Panc1 (cell line): ENCODE measurements at regions not wholly inside any gene's neighbourhood (a gene's known extent, or its start where the extent isn't known, plus 50 kb on each side); places are given as distances from the start of the nearest gene placed in this dataset.

Experiments used
- ATAC-seq: fragments of 200-7000 bp; cut with Tn5 transposase; 2 replicates; pipeline ENCODE4 v1.9.1; 2020; ENCODE audit warnings: mild to moderate bottlenecking, moderate library complexity
- BruUV-seq: library from RNA; stranded (reverse); fragments of 400-500 nt; replicated peaks from 2 replicates; lab custom pipeline; 2021; lab: Mats Ljungman, UMichigan
- CTCF ChIA-PET: fragments of 300-600 bp; sonication (Branson Sonifier 250); formaldehyde crosslinking; loops from one replicate; lab custom pipeline; 2022; ENCODE audit warnings: antibody characterized with exemption; lab: Charles Lee
- POLR2A ChIA-PET: fragments of 300-600 bp; sonication (Branson Sonifier 250); formaldehyde crosslinking; loops from one replicate; lab custom pipeline; 2022; ENCODE audit warnings: antibody characterized with exemption; lab: Charles Lee
- DNase-seq: peaks from one replicate; pipeline ENCODE4 v3.0.0-alpha.2; 2010; ENCODE audit warnings: low read depth, low spot score
- H3K27ac ChIP-seq: 2 replicates; pipeline ENCODE4 v1.5.1; 2011; ENCODE audit warnings: mild to moderate bottlenecking, low read length, inconsistent platforms
- H3K27me3 ChIP-seq: fragments of 200-500 bp; sonication (Bioruptor generic); 2 replicates; pipeline ENCODE4 v1.6.0; 2014; ENCODE audit warnings: low read length, inconsistent platforms; ENCODE audit not compliant: control insufficient read depth, insufficient read depth
- H3K36me3 ChIP-seq: fragments of 200-500 bp; sonication (Bioruptor generic); 2 replicates; pipeline ENCODE4 v1.5.1; 2014; ENCODE audit warnings: inconsistent platforms, mild to moderate bottlenecking, low read length, moderate library complexity; ENCODE audit not compliant: control insufficient read depth, insufficient read depth
- H3K4me1 ChIP-seq: 2 replicates; pipeline ENCODE4 v1.5.1; 2011; ENCODE audit warnings: inconsistent platforms, mild to moderate bottlenecking, low read length, moderate library complexity; ENCODE audit not compliant: control insufficient read depth, insufficient read depth
- H3K4me3 ChIP-seq, 2 experiments: 2 replicates each; pipeline ENCODE4 v1.5.1; 2011 to 2012; ENCODE audit warnings: low read depth in 2 of 2, low read length in 2 of 2, mild to moderate bottlenecking in 2 of 2, inconsistent platforms in 1 of 2, moderate library complexity in 1 of 2
- H3K9me3 ChIP-seq: fragments of 200-500 bp; sonication (Bioruptor generic); 2 replicates; pipeline ENCODE4 v1.5.1; 2014; ENCODE audit warnings: low read depth, mild to moderate bottlenecking, inconsistent platforms, low read length, moderate library complexity; ENCODE audit not compliant: control insufficient read depth, insufficient read depth
- POLR2AphosphoS5 ChIP-seq: IDR thresholded peaks from 2 replicates; pipeline ENCODE4 v1.6.1; 2012; ENCODE audit warnings: mild to moderate bottlenecking, low read depth, low read length, moderate library complexity
- SIN3A ChIP-seq: IDR thresholded peaks from 2 replicates; pipeline ENCODE4 v1.6.1; 2012; ENCODE audit warnings: low read depth, mild to moderate bottlenecking, low read length, moderate library complexity, borderline replicate concordance; ENCODE audit not compliant: insufficient read depth
- TCF7L2 ChIP-seq: IDR thresholded peaks from 2 replicates; pipeline ENCODE4 v1.6.1; 2011; ENCODE audit warnings: mild to moderate bottlenecking, low read depth, low read length, inconsistent platforms
- in situ Hi-C: cut with HindIII; loops from 2 replicates; pipeline ENCODE4 v1.10.0; 2016; ENCODE audit warnings: low sequenced_read_pairs, low pct_unique_long_range_greater_than_20kb
- intact Hi-C: fragments of 100-400 bp; cut with micrococcal nuclease; formaldehyde crosslinking; loops from one replicate; pipeline ENCODE4 v1.10.0; 2022; ENCODE audit not compliant: unreplicated experiment
- TF ChIP-seq, protein P1 (sequence below): fragments of 450-650 bp; IDR thresholded peaks from 2 replicates; pipeline ENCODE4 v1.5.1; 2017; ENCODE audit warnings: mild to moderate bottlenecking
- TF ChIP-seq, protein P2 (sequence below), 2 experiments: IDR thresholded peaks; 2 replicates each; pipeline ENCODE4 v1.6.1; 2011 to 2012; ENCODE audit warnings: low read depth in 2 of 2, control low read depth in 1 of 2, low read length in 1 of 2, mild to moderate bottlenecking in 1 of 2, moderate library complexity in 1 of 2; ENCODE audit not compliant: insufficient read depth in 1 of 2

DNA sequence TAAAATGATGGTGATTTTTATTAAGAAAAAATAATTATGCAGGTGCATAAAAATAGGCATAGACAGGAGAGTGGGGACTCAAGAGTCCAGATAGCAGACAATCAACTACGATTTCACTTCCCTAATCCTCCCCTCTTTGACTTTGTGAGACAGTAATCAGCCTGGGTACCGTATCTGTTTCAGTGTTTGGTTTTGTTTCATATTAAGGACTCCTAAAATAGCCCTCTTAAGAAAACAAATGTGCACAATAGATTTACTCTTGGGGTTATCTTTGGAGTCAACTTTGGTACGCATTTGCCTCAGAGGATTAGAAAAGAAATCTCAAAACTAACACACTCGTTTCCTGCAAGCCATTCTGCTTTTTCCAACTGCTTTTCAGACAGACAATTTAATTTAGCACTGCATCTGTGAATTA is 96.3 kb downstream of the ZNF608 start:
- CTCF ChIA-PET: no interaction called here
- in situ Hi-C loops (no loop called here), intact Hi-C loops (loop anchor here (10.0 kb wide), 1 partner anchor 755 kb away; no protein-coding TSS in a partner anchor)
- BruUV-seq: no TSS peak
- POLR2A ChIA-PET: no interaction called here
- Histone ChIP-seq H3K9me3 (no peaks in the 10 kb centered on the region), H3K27ac (peak overlapping the region; percentile 100), H3K4me3 (peak overlapping the region; percentile 11 to 23; a peak in 2 of 4 replicates), H3K27me3 (no peaks in the 10 kb centered on the region), H3K4me1 (peaks cover 65% of the 10 kb centered on the region), H3K36me3 (no peaks in the 10 kb centered on the region)
- ATAC-seq: no peak
- no peak for TF ChIP-seq SIN3A
- no peak for TF ChIP-seq POLR2AphosphoS5
- TF ChIP-seq, protein P1, sequence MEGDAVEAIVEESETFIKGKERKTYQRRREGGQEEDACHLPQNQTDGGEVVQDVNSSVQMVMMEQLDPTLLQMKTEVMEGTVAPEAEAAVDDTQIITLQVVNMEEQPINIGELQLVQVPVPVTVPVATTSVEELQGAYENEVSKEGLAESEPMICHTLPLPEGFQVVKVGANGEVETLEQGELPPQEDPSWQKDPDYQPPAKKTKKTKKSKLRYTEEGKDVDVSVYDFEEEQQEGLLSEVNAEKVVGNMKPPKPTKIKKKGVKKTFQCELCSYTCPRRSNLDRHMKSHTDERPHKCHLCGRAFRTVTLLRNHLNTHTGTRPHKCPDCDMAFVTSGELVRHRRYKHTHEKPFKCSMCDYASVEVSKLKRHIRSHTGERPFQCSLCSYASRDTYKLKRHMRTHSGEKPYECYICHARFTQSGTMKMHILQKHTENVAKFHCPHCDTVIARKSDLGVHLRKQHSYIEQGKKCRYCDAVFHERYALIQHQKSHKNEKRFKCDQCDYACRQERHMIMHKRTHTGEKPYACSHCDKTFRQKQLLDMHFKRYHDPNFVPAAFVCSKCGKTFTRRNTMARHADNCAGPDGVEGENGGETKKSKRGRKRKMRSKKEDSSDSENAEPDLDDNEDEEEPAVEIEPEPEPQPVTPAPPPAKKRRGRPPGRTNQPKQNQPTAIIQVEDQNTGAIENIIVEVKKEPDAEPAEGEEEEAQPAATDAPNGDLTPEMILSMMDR: no peak
- TF ChIP-seq, protein P2, sequence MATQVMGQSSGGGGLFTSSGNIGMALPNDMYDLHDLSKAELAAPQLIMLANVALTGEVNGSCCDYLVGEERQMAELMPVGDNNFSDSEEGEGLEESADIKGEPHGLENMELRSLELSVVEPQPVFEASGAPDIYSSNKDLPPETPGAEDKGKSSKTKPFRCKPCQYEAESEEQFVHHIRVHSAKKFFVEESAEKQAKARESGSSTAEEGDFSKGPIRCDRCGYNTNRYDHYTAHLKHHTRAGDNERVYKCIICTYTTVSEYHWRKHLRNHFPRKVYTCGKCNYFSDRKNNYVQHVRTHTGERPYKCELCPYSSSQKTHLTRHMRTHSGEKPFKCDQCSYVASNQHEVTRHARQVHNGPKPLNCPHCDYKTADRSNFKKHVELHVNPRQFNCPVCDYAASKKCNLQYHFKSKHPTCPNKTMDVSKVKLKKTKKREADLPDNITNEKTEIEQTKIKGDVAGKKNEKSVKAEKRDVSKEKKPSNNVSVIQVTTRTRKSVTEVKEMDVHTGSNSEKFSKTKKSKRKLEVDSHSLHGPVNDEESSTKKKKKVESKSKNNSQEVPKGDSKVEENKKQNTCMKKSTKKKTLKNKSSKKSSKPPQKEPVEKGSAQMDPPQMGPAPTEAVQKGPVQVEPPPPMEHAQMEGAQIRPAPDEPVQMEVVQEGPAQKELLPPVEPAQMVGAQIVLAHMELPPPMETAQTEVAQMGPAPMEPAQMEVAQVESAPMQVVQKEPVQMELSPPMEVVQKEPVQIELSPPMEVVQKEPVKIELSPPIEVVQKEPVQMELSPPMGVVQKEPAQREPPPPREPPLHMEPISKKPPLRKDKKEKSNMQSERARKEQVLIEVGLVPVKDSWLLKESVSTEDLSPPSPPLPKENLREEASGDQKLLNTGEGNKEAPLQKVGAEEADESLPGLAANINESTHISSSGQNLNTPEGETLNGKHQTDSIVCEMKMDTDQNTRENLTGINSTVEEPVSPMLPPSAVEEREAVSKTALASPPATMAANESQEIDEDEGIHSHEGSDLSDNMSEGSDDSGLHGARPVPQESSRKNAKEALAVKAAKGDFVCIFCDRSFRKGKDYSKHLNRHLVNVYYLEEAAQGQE (IDR thresholded peaks at IDR 0.05; ENCODE audit: insufficient read depth in 1 of 2, low read depth in 2 of 2, low read length in 1 of 2): no peak
- no peak for TF ChIP-seq TCF7L2
- no peak for DNase-seq

DNA sequence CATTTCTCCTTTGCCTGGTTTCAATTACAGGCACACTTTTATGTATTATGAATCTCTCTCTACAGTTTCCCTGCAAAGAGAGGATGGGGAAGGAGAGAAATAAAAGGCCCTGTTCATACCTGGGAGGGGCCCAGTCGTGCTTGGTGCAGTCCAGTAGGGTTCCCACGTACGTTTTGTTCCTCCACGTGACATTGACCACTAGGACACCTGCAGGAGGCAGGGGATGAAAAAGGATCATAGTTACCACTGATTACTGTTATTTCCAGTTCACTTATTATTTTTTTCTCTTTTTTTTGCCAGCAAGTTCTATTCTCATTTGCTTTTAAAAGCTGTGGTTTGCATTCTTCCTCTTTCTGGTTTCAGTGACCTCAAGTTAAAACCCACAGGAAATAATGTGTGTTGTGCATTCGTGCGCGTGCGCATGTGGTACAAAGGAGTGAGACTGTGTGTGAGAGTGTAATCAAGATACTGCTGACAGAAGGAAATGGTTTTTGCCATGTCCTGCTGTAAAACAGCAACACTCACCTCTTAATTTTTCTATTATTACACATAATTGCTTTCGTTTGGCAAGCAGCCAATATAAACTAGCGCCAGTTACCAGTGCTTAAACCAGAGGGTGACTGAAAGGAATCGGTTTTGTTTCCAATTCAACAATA is 96.8 kb downstream of the ZNF608 start:
- peaks cover 60% of the 10 kb centered on the region for H3K4me1 ChIP-seq

More for the DNA sequence above, 96.8 kb downstream of the ZNF608 start:
- no peaks in the 10 kb centered on the region for H3K9me3 ChIP-seq
- H3K27me3 ChIP-seq: no peaks in the 10 kb centered on the region
- BruUV-seq: no TSS peak
- TF ChIP-seq, protein P2 (IDR thresholded peaks at IDR 0.05; ENCODE audit: insufficient read depth in 1 of 2, low read depth in 2 of 2, low read length in 1 of 2): no peak
- peak; percentile 40; the same call in 1 of the 2 replicates for TF ChIP-seq POLR2AphosphoS5
- peak overlapping the region; percentile 100 for H3K27ac ChIP-seq
- in situ Hi-C loops (no loop called here), intact Hi-C loops (loop anchor here (10.0 kb wide), 1 partner anchor 755 kb away; no protein-coding TSS in a partner anchor)
- ATAC-seq: peak; percentile 36; the same call in 1 of the 2 replicates
- peak overlapping the region; percentile 11 to 23; a peak in 2 of 4 replicates for H3K4me3 ChIP-seq
- CTCF ChIA-PET: no interaction called here
- DNase-seq: no peak
- H3K36me3 ChIP-seq: no peaks in the 10 kb centered on the region
- POLR2A ChIA-PET: no interaction called here
